HG02938 (cell line): ENCODE measurements at regions not wholly inside any gene's neighbourhood (a gene's known extent, or its start where the extent isn't known, plus 50 kb on each side); places are given as distances from the start of the nearest gene placed in this dataset.
"Not testable (repeated sequence)": the region's sequence is repeated elsewhere in the genome, so short reads cannot be mapped to it uniquely, and the experiment has no call there.

Experiments
- ATAC-seq: cut with Tn5 transposase; IDR thresholded peaks from one replicate; pipeline ENCODE4 v1.9.1; 2021; ENCODE audit warnings: mild to moderate bottlenecking, moderate library complexity; ENCODE audit not compliant: unreplicated experiment

GRCh38 chr6:165766457-165766856 is 103.4 kb upstream of the PDE10A start:
- no peak for ATAC-seq

GRCh38 chr6:165766026-165766425 is 103.0 kb upstream of the PDE10A start:
- no peak for ATAC-seq

GRCh38 chr6:165765256-165765655 is 102.2 kb upstream of the PDE10A start:
- ATAC-seq = not testable (repeated sequence)

- ATAC-seq = no peak
These were observed 99.8 kb upstream of the PDE10A start for GRCh38 chr6:165762876-165763275.

- ATAC-seq = no peak
These were observed 99.1 kb upstream of the PDE10A start for GRCh38 chr6:165762125-165762524.

- no peak for ATAC-seq
These were observed 97.8 kb upstream of the PDE10A start for GRCh38 chr6:165760803-165761185.

- no peak for ATAC-seq
These were observed 97.2 kb upstream of the PDE10A start for GRCh38 chr6:165760126-165760802.

GRCh38 chr6:165758441-165758840 is 95.4 kb upstream of the PDE10A start:
- ATAC-seq = no peak

- ATAC-seq = no peak
These were observed 92.5 kb upstream of the PDE10A start for GRCh38 chr6:165755583-165755982.

- no peak for ATAC-seq
These were observed 90.5 kb upstream of the PDE10A start for GRCh38 chr6:165753506-165753905.

GRCh38 chr6:165752451-165752850 is 89.4 kb upstream of the PDE10A start:
- ATAC-seq = no peak

- ATAC-seq = no peak
These were observed 88.4 kb upstream of the PDE10A start for GRCh38 chr6:165751486-165751885.

GRCh38 chr6:165749163-165749562 is 86.1 kb upstream of the PDE10A start:
- ATAC-seq = no peak

GRCh38 chr6:165748390-165748789 is 85.3 kb upstream of the PDE10A start:
- no peak for ATAC-seq

GRCh38 chr6:165747963-165748362 is 84.9 kb upstream of the PDE10A start:
- ATAC-seq = no peak

GRCh38 chr6:165746331-165746730 is 83.3 kb upstream of the PDE10A start:
- ATAC-seq = no peak

GRCh38 chr6:165745492-165745891 is 82.5 kb upstream of the PDE10A start:
- ATAC-seq = peak; percentile 53

GRCh38 chr6:165744555-165745228 is 81.7 kb upstream of the PDE10A start:
- ATAC-seq = no peak

GRCh38 chr6:165743366-165743898 is 80.4 kb upstream of the PDE10A start:
- ATAC-seq = no peak

GRCh38 chr6:165742047-165742446 is 79.0 kb upstream of the PDE10A start:
- ATAC-seq = no peak

GRCh38 chr6:165737396-165737795 is 74.4 kb upstream of the PDE10A start:
- ATAC-seq = no peak

GRCh38 chr6:165735065-165735464 is 72.0 kb upstream of the PDE10A start:
- no peak for ATAC-seq

GRCh38 chr6:165733489-165733791 is 70.4 kb upstream of the PDE10A start:
- ATAC-seq = no peak
